GM18511 (cell line): ENCODE measurements at regions not wholly inside any gene's neighbourhood (a gene's known extent, or its start where the extent isn't known, plus 50 kb on each side); places are given as distances from the start of the nearest gene placed in this dataset.

Experiments
- ATAC-seq: cut with Tn5 transposase; IDR thresholded peaks from one replicate; pipeline ENCODE4 v1.9.1; 2021; ENCODE audit warnings: mild to moderate bottlenecking, moderate library complexity; ENCODE audit not compliant: unreplicated experiment

DNA sequence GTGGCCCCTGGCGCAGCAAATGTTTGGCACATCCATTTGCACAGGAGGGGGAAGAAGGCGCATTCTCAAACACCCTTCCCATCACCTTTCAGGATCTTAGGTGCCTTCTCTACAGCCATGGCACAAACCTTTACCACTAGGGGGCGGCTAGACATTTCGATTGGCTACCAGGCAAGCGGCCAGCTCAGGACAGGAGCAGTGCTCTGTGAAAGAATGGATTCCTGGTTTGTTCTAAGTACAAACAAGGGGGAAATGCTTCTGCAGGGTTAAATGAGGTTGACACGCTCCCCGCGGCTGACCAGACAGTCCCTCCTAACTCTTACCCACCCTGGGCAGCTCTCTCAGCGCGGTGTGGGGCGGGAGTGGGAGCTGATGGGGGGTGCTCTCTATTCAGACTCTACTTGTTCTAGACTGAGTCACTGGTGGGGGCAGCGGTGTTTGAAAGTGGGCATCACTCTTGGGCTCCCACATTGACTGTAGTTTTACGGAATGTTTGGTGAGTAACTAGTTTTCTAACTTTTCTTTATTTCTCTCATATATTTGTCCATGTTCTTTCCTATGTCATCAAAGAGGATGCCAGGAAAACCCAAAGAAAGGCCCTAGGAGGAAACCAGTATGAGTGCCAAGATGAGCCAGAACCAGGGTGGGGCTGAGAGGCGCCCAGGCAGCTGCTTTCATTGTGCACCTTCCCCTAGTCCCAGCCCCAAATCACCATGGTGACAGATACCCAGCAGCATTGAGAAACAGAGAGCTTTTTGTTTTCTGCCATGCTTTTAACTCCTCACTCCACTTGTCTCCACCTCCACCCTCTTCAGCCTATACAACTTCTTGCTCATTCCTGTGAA, 61.4 kb upstream of the GPR158 start:
- ATAC-seq: peak; percentile 93

DNA sequence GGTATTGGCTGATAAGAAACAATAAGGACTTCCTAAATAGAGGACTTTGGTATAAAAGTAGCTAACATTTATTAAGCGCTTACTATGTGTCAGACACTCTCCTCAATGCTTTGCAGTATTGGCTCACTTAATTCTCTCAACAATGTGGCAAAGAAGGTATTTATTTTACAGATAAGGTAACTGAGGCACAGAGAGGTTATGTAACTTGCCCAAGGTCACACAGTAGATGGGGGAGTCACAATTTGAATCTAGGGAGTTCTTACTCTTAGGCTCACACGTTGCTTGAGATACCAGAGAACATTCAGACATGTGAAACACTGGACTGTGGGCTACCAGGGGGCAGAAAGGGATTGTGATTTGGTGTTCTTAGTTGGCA, 60.8 kb upstream of the GPR158 start:
- no peak for ATAC-seq

DNA sequence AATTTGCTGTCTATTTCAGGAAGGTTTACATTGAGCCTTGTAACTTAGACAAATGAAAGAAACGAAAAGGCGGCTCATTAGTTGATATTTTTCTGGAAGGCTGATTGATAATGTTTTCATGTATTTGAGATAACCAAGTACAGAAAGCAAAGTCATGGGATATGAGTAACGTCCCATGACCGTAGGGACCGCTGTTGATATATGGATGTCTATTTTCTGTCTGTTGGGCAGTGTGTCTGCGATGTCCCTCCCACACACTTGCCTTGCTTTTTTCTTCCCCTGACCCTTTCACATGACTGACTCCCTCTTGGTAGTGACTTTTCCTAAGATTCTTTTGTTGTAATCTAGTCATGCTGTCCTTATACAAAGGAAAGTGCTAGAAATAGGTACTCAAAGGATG, 57.0 kb upstream of the GPR158 start:
- no peak for ATAC-seq

DNA sequence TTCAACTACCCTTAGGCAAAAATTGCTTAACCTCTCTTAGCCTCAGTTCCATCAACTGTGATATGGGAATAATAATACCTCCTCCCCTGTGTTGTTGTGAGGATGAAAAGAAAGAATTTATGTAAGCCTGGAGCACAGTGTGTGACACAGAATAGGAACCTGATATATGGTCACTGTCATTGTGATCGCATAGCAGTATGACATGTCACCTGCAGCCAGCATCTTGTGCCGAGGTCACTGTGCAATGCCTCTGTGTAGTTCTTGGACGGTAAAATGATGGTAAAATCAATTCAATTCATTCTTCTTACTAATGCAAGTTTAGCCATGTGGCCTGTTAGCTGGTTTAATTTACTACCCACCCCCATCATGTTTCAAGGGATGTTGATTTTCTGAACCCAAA, 54.6 kb upstream of the GPR158 start:
- no peak for ATAC-seq
